ENCODE measurements at regions not wholly inside any gene's neighbourhood (a gene's known extent, or its start where the extent isn't known, plus 50 kb on each side); places are given as distances from the start of the nearest gene placed in this dataset.

DNA sequence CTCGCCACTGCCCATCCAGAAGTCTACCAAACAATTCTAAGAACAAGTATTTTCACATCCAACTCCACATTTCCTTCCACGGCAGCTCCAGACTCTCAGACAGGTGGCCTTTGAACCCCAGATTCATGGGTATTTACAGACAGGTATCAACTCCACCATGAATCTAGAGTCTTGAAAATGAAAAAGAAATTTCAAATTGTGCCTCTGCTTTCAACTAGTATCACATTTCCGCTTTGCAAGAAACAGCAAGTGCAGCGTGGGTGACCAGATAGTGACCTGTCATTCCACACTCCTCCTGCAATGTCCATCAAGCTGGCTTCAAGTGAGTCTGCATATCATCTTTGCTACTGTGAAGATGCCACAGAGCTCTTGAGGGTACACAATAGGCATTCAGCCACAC lies 232.4 kb upstream of the RPL38 start:
- ATAC-seq: no peak
- no peak overlapping the region for H3K4me3 Mint-ChIP-seq
- H3K27me3 Mint-ChIP-seq: peaks cover 68% of the 10 kb centered on the region
- no peaks in the 10 kb centered on the region for H3K4me1 Mint-ChIP-seq
- H3K36me3 Mint-ChIP-seq: no peaks in the 10 kb centered on the region
- no peak overlapping the region for H3K27ac Mint-ChIP-seq
- no peaks in the 10 kb centered on the region for H3K9me3 Mint-ChIP-seq

DNA sequence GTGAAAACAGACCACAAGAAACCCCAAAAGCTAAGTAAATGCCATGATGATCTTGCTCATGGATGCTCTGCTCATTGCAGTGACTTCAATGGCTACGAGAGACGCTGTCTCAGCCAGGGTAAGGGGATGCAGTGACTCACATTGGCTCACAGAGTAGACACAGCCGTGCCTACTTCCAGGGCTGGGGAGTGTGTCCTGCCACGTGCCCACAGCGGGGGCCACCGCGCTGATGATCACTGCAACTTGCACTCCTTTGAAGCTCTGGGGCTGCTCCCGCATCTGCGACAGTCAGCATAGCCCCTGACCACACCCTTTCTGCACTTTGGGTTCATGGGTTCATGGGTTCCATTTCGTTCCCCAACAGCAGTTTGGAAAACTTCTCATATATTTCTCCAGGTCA lies 231.4 kb upstream of the RPL38 start:
- ATAC-seq: no peak
- Mint-ChIP-seq H3K36me3 (no peaks in the 10 kb centered on the region), H3K9me3 (no peaks in the 10 kb centered on the region), H3K4me3 (no peak overlapping the region), H3K4me1 (no peaks in the 10 kb centered on the region), H3K27me3 (peaks cover 76% of the 10 kb centered on the region), H3K27ac (no peak overlapping the region)

DNA sequence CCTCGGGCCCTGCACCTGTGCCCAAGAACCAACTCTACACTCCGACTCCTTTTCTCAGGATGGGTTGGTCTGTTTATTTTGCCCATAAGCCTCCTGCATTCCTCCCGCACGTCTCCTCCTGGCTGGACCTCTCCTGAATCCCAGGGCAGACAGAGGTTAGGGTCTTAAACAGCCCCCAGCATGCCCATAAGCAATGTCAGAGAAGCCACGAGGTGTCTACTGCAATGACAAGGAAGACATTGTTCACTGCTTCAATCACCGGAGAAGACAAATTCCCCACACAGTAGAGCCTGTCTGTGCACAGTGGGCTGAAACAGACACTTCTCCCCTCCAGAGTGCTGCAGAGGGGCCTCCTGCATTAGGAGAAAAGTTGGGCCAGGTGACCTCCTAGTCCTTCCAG lies 230.6 kb upstream of the RPL38 start:
- Mint-ChIP-seq H3K36me3 (no peaks in the 10 kb centered on the region), H3K9me3 (no peaks in the 10 kb centered on the region), H3K4me1 (no peaks in the 10 kb centered on the region), H3K27ac (no peak overlapping the region), H3K4me3 (no peak overlapping the region), H3K27me3 (peaks cover 81% of the 10 kb centered on the region)
- ATAC-seq: no peak

DNA sequence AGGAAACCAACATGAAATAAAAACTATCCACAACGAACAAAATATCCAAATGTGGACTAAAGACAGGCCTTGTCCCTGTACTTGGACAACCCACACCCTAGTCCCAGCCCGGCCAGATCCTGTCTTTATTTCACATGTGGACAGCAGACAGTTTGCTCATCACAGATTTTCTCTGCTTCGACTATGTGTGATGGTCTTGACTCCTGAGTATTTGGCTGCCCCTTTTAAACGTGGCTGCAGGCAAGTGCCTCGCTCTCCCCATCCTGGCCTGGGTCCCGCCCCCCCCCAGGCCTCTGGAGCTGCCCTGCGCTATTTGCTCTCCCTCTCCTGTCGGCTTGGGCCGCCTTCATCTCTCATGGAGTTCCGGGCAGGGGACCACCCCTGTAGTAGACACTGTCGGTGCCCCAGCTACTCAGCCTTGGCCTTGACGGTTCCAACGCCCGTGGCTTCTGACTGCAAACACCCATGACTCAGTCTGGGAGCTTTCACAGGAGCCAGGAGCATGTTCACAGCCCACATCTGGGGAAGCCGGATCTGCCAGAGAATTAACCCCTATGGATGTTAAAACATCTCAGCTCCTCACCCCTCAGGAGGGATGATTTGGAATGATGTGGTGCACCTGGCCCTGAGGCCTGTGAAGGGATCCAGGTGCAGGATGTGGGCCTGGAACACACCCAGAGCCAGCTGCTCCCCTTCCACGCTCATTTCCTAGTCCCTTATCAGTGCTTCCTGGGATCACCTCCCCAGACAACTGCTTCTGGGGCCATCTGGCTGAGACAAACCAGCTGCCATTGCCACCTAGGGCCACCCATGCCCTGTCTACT lies 229.7 kb upstream of the RPL38 start:
- H3K36me3 Mint-ChIP-seq: no peaks in the 10 kb centered on the region
- H3K27ac Mint-ChIP-seq: no peak overlapping the region
- H3K4me3 Mint-ChIP-seq: no peak overlapping the region
- no peaks in the 10 kb centered on the region for H3K4me1 Mint-ChIP-seq
- ATAC-seq: no peak
- H3K27me3 Mint-ChIP-seq: peaks cover 81% of the 10 kb centered on the region
- H3K9me3 Mint-ChIP-seq: no peaks in the 10 kb centered on the region

DNA sequence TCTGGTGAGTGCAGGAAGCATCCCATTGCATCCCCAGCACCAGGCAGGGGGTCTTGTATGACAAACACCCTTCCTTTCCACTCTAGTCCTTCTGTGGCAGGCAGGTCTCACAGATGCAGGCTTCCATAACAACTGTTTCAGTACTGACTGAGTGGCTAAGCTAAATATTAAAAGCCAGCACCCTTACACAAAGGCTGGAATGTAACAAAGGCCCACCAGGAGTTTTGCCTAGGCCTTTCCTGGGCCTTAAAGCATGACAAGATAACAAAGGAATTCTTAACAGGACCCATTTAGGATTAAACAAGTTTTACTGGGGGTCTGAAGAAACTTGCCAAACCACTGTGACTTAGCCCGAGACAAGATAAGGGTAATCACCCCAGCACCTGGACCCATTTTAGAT lies 228.9 kb upstream of the RPL38 start:
- no peak for ATAC-seq
- no peak overlapping the region for H3K27ac Mint-ChIP-seq

DNA sequence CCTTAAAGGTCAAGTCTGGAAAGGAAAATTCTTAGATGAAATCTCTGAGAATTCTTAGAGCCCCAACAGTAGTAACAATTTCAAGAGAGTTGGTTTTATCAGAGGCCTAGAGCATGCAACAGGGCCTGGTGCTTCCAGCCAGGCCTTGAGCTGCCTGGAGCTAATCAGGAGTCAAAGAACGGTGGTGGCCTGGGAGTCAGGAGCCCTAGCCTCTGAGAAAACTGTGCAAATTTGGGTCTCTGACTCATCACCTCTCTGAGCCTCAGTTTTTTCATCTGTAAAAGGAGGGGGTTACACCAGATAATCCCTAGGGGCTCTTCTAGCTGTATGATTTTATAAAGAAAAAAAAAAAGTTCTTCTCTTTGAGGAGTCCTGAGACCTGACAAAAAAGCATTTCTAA lies 227.3 kb upstream of the RPL38 start:
- Mint-ChIP-seq H3K4me1 (no peaks in the 10 kb centered on the region), H3K27me3 (peaks cover 77% of the 10 kb centered on the region), H3K9me3 (no peaks in the 10 kb centered on the region), H3K36me3 (no peaks in the 10 kb centered on the region), H3K27ac (no peak overlapping the region), H3K4me3 (no peak overlapping the region)
- no peak for ATAC-seq

More for the DNA sequence above, 228.9 kb upstream of the RPL38 start:
- Mint-ChIP-seq H3K36me3 (no peaks in the 10 kb centered on the region), H3K27me3 (peaks cover 76% of the 10 kb centered on the region), H3K9me3 (no peaks in the 10 kb centered on the region), H3K4me1 (no peaks in the 10 kb centered on the region), H3K4me3 (no peak overlapping the region)

DNA sequence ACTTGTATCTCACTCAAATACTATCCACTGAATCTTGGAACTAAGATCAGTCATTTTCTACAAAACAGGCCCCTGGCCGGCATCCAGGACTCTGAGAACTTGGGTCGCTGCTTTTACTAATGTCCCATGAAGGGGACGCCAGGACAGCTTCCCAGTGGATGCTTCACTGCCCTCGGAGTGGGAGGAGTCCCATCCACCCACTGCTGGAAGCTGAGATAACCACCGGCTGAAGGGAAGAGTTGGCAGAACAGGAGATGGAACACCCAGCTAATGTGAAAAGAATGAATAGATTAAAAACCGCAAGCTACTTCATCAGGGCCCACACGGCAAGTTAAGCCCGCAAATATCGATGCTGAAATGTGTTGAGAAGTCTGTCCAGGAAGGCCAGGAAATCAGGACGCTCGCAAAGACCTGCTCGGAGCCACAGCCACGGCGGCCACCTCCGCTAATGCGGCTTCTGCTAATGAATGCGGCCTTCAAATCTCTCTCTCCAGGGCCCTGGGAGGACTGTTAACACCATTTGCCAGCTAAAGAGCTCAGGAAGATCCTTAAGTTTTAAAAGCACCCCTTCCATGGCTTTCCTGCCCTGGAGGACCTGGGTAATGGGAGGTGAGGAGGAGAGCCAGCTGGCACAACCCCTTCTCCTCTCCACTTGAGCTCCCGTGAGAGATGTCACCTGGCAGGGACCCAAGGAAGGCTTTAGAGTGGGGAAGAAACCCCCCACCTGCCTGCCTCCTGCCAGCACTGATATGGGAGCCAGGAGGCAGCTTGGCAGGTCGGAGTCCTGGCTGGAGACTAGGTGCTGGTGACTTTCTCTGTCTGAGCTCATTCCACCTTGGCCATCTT lies 226.6 kb upstream of the RPL38 start:
- Mint-ChIP-seq H3K4me1 (peaks cover 2% of the 10 kb centered on the region), H3K4me3 (no peak overlapping the region), H3K36me3 (no peaks in the 10 kb centered on the region), H3K27ac (no peak overlapping the region), H3K9me3 (no peaks in the 10 kb centered on the region), H3K27me3 (peaks cover 76% of the 10 kb centered on the region)
- ATAC-seq: no peak

DNA sequence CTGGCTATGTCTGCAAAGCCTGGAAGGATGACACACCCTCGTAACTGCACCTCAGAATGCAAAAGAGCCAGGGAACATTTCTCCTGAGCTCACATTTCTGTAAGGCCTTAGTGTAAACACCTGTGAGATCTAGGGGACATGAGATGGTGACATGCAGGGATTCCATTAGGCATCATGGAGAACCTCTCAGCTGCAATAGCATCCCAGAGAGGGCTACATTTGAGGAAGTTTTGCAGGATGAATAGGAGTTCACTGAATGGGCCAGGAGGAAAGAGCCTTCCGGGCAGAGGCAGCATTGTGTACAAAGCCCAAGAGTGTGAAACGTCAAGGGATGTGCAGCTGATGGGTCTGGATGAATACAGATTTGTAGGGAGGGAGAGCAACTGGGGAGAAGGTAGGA lies 223.0 kb upstream of the RPL38 start:
- ATAC-seq: no peak
- Mint-ChIP-seq H3K27ac (no peak overlapping the region), H3K27me3 (peaks cover 78% of the 10 kb centered on the region), H3K4me1 (peaks cover 20% of the 10 kb centered on the region), H3K4me3 (no peak overlapping the region), H3K36me3 (no peaks in the 10 kb centered on the region), H3K9me3 (no peaks in the 10 kb centered on the region)

DNA sequence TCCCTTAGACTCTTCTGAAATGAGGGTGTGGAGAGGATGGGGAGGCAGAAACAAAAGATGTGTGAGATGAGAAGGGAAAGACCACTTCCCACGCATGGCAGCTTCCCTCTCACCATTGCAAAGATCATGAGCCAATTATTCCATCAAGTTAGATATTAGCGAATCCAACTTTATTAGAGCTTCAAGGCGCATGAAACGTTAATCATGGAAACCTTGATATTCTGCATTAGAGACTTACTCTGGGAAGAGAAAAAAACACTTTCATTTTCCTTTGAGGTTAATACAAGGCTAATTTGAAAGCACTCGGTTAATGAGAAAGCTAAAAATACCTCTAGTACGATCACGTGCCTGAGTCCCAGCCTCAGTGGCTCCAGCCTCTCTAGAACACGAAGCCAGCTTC lies 220.6 kb upstream of the RPL38 start:
- H3K4me3 Mint-ChIP-seq: no peak overlapping the region
- H3K4me1 Mint-ChIP-seq: peaks cover 20% of the 10 kb centered on the region
- H3K36me3 Mint-ChIP-seq: no peaks in the 10 kb centered on the region
- H3K27me3 Mint-ChIP-seq: peaks cover 60% of the 10 kb centered on the region
- no peaks in the 10 kb centered on the region for H3K9me3 Mint-ChIP-seq
- no peak for ATAC-seq
- H3K27ac Mint-ChIP-seq: no peak overlapping the region

DNA sequence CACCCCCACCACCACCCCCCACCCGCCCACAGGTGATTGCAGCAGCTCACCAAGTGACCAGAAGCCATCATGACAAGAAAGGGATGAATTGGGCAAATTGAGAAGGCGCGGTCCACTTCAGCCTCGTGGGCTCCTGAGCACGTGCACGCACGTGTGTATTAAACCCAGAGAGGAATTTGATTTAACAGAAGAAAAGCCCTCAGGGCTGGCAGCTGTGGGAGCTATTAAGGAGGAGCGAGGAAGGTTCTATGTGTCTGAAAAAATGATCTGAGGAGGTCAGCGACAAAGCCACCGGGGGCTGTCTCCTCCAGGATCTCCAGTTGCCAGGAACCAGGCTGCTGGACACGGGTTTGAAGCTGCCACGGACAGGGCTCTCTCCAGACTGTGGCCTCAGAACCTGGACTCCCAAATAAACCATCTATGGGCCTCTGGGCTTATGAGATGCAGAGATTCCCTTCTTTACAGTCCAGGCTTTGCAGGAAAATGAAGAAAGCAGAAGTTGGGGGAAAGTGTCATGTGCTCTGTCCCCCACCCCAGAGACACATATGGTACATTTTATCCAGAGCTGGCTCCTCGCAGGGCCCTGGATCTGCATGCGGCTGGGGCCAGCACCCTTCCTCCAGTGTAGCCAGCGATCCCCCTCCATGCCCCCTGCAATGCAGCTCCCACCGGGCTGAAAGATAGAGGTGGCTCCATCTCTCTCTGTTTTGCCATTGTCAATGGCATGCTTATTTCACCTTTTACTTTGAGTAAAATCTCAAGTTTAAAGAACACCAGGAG lies 219.7 kb upstream of the RPL38 start:
- Mint-ChIP-seq H3K27ac (no peak overlapping the region), H3K4me1 (peaks cover 20% of the 10 kb centered on the region), H3K27me3 (peaks cover 50% of the 10 kb centered on the region), H3K9me3 (no peaks in the 10 kb centered on the region), H3K36me3 (no peaks in the 10 kb centered on the region), H3K4me3 (no peak overlapping the region)
- ATAC-seq: no peak

DNA sequence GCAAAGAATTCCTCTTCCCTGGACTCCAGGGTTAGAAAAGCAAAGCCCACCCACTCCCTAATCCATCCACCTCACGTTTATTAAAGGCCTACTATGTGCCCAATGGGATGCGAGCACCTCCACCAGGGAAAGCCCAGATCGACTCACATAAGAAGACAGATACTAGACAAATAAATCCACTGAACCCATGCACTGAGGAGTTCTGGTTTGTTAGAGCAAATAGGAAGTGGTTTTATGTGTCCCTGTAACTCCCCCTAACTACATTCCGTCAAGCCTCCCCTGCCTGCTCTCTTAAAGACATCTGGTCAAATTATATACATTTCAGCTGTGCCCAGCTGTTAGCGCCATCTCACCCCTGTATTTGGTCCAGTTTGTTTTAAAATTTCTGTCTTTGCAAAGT lies 218.5 kb upstream of the RPL38 start:
- no peak overlapping the region for H3K27ac Mint-ChIP-seq
- no peak overlapping the region for H3K4me3 Mint-ChIP-seq
- H3K36me3 Mint-ChIP-seq: no peaks in the 10 kb centered on the region
- no peak for ATAC-seq
- peaks cover 44% of the 10 kb centered on the region for H3K27me3 Mint-ChIP-seq
- no peaks in the 10 kb centered on the region for H3K9me3 Mint-ChIP-seq
- peaks cover 20% of the 10 kb centered on the region for H3K4me1 Mint-ChIP-seq

DNA sequence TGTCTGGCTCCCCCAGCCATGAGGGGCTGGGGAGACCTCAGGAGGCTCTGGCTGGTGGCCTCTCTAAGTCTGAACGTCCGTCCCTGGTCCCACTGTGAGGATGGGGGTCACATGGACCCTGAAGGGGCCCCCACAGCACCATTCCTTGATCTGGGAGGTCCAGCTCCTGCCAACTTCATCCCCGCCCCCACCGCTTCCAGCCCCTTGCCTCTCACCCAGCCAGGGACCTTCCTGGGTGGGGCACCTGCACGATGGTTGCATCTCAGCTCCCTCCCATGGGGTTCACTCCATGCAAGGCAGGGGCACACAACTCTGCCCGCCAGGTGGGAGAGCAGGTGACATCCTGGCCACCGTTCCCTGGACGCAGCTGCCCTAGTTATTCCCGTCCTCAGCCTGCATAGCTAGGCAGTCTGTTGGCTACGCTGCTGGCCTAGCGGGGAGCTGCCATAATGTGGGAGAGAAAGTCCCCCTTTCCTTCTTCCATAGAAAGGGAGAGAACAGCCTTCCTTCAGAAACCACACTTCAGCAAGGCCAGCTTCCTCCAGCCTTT lies 217.9 kb upstream of the RPL38 start:
- Mint-ChIP-seq H3K36me3 (no peaks in the 10 kb centered on the region), H3K4me3 (no peak overlapping the region), H3K9me3 (no peaks in the 10 kb centered on the region), H3K27me3 (peaks cover 38% of the 10 kb centered on the region), H3K4me1 (peaks cover 20% of the 10 kb centered on the region), H3K27ac (no peak overlapping the region)
- no peak for ATAC-seq

DNA sequence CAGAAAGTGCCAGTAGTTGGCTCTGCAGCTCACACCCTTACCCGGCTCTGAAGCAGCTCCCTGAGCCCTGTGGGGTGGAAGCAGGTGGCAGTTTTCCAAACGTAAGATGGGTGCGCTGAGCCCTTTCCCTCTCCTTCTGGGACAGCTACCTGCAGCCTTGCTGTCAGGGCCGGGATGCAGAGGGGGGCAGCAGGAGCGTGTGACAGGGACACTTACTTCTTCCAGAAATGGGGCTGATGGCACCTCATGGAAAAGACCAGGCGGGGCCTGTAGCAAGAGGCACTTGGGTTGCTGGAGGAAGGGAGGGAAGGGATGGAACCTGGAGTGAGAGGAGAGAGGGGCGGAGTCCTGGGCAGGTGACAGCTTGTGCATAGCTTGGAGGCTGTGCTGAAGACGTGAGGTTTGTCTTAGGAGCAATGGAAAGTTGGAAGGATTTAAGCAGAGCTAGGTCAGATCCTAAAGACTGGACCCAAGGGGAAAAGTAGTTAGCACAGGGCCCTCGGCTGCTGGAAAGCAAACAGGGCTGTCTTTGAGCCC lies 216.8 kb upstream of the RPL38 start:
- H3K4me3 Mint-ChIP-seq: no peak overlapping the region
- no peak for ATAC-seq
- no peaks in the 10 kb centered on the region for H3K9me3 Mint-ChIP-seq
- no peak overlapping the region for H3K27ac Mint-ChIP-seq
- peaks cover 29% of the 10 kb centered on the region for H3K27me3 Mint-ChIP-seq
- H3K4me1 Mint-ChIP-seq: peaks cover 20% of the 10 kb centered on the region
- no peaks in the 10 kb centered on the region for H3K36me3 Mint-ChIP-seq

DNA sequence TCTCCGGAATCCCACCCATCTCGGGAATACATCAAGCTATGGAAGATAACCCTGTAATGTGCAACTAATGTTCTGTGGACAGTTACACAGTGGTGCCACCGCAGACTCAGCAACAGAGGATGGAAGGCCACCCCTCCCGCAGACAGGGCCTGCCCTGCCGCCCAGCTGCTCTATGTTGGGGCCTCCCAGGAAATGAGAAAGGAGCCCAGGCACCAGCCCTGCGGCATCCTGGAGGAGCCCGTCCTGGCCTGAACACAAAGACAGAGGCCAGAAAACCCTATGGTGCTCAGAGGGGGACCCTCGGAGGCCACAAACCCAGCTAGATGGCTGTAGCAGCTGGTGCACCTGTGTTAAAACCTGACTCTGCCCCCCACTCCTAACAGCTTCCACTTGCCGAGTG lies 216.1 kb upstream of the RPL38 start:
- Mint-ChIP-seq H3K27ac (no peak overlapping the region), H3K4me1 (peaks cover 16% of the 10 kb centered on the region), H3K36me3 (no peaks in the 10 kb centered on the region), H3K27me3 (peaks cover 34% of the 10 kb centered on the region), H3K9me3 (no peaks in the 10 kb centered on the region), H3K4me3 (no peak overlapping the region)
- ATAC-seq: no peak
